ENCODE measurements at regions not wholly inside any gene's neighbourhood (a gene's known extent, or its start where the extent isn't known, plus 50 kb on each side); places are given as distances from the start of the nearest gene placed in this dataset.

DNA sequence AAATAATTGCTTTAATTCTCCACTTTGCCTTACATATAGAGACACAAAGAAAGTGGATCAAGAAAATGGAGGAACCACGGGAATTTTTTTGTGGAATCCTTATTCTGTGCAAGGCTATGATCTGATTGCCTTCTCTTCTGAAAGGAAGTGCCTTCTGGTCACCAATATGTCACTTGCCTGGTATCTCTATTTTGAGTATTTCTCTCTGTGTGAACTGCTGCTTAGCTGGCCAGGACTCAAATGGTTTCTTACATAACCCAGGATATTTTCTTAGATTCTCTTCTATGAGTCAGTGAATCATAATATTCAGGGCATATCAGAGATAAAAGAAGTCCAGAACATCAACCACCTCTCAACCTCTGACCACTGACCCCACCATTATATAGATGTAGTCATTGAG lies 156.1 kb downstream of the DIO2 start:
- intact Hi-C loops (cut with DNase I; ENCODE audit: low total_unique reads), result loop anchor here (5.0 kb wide), 1 partner anchor 792 kb away; no protein-coding TSS in a partner anchor
- no peak overlapping the region for H3K4me3 ChIP-seq

DNA sequence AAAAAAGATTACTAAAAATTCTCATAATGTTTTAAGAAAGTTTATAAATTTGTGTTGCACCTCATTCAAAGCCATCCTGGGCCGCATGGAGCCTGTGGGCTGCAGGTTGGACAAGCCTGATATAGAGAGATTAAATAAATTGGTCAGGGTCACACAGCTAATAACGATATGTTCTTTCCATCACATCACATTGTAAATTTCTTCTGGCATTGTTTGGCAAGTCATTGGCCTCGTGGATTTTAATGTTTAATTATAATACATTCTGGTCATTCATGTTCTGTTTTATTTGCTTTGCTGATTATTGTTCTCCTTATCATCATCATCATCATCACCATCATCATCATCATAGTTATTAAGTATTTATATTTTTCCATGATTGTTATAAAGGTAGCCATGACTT lies 157.3 kb downstream of the DIO2 start:
- WGBS, 5 donors, result 57 to 71% (median 65%) methylated on average over 3 of the region's 3 CpGs
- no peak overlapping the region for H3K4me3 ChIP-seq

More for the DNA sequence above, 156.1 kb downstream of the DIO2 start:
- Histone ChIP-seq H3K4me1 (peaks cover 0 to 6% (median 0%) of the 10 kb centered on the region in 4 donors), H3K9me3 (no peaks in the 10 kb centered on the region), H3K36me3 (no peaks in the 10 kb centered on the region), H3K27me3 (no peaks in the 10 kb centered on the region), H3K27ac (no peak overlapping the region)
- TF ChIP-seq POLR2A (IDR thresholded peaks at IDR 0.05) (no peak), POLR2AphosphoS5 (IDR thresholded peaks at IDR 0.05) (no peak), EP300 (IDR thresholded peaks at IDR 0.05) (no peak)
- TF ChIP-seq, protein P1, sequence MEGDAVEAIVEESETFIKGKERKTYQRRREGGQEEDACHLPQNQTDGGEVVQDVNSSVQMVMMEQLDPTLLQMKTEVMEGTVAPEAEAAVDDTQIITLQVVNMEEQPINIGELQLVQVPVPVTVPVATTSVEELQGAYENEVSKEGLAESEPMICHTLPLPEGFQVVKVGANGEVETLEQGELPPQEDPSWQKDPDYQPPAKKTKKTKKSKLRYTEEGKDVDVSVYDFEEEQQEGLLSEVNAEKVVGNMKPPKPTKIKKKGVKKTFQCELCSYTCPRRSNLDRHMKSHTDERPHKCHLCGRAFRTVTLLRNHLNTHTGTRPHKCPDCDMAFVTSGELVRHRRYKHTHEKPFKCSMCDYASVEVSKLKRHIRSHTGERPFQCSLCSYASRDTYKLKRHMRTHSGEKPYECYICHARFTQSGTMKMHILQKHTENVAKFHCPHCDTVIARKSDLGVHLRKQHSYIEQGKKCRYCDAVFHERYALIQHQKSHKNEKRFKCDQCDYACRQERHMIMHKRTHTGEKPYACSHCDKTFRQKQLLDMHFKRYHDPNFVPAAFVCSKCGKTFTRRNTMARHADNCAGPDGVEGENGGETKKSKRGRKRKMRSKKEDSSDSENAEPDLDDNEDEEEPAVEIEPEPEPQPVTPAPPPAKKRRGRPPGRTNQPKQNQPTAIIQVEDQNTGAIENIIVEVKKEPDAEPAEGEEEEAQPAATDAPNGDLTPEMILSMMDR (IDR thresholded peaks at IDR 0.05), result no peak
- no peak for DNase-seq
- WGBS, 5 donors, result 70 to 88% (median 78%) methylated on average over 1 of the region's 1 CpG

DNA sequence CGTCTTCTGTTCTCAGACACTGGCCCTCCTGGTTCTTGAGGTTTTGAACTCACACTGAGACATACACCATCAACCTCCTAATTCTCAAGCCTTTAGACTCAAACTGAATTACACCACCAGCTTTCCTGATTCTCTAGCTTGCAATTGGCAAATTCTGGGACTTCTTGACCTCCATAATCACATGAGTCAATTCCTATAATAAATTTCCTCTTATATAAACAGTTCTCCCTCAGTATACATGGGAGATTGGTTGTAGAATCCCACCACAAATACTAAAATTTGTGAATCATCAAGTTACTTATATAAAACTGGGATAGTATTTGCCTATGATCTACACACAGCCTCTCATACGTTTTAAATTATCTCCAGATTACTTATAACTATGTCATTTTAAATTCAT lies 162.2 kb downstream of the DIO2 start:
- no peaks in the 10 kb centered on the region for H3K4me1 ChIP-seq
- 79 to 85% (median 80%) methylated on average over 2 of the region's 2 CpGs for whole genome bisulfite sequencing, 5 donors
- H3K27me3 ChIP-seq, result no peaks in the 10 kb centered on the region
- no peaks in the 10 kb centered on the region for H3K9me3 ChIP-seq
- intact Hi-C loops (cut with DNase I; ENCODE audit: low total_unique reads), result no loop called here
- TF ChIP-seq, protein P1 (IDR thresholded peaks at IDR 0.05), result no peak
- no peak for TF ChIP-seq POLR2A (IDR thresholded peaks at IDR 0.05)
- no peak for TF ChIP-seq EP300 (IDR thresholded peaks at IDR 0.05)
- no peak for TF ChIP-seq POLR2AphosphoS5 (IDR thresholded peaks at IDR 0.05)
- no peak for DNase-seq
- no peaks in the 10 kb centered on the region for H3K36me3 ChIP-seq
- H3K4me3 ChIP-seq, result no peak overlapping the region
- no peak overlapping the region for H3K27ac ChIP-seq

More for the DNA sequence above, 157.3 kb downstream of the DIO2 start:
- Histone ChIP-seq H3K9me3 (no peaks in the 10 kb centered on the region), H3K36me3 (no peaks in the 10 kb centered on the region), H3K27me3 (no peaks in the 10 kb centered on the region), H3K4me1 (peaks cover 0 to 6% (median 0%) of the 10 kb centered on the region in 4 donors), H3K27ac (no peak overlapping the region)
- intact Hi-C loops (cut with DNase I; ENCODE audit: low total_unique reads), result no loop called here
- DNase-seq, result no peak
- TF ChIP-seq, protein P1 (IDR thresholded peaks at IDR 0.05), result no peak
- no peak for TF ChIP-seq POLR2AphosphoS5 (IDR thresholded peaks at IDR 0.05)
- TF ChIP-seq EP300 (IDR thresholded peaks at IDR 0.05), result no peak
- no peak for TF ChIP-seq POLR2A (IDR thresholded peaks at IDR 0.05)

DNA sequence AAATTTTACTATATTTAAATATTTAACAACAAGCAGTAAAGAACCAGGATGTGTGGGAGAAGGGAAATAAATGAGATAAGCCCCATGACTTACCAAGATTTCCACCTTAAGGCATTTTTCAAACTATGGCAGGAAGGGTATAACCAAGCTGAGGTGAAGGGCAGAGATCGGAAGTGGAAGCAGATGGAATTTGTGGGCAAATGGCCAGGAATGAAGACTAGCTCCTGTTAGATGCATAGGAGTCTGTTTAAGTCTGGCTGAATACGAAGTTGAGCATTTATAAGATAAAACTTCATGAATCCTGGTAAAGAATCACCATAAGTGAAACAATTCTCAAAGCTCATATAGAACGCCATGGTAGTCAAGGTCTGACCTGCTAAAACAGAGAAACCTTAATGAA lies 163.5 kb downstream of the DIO2 start:
- Histone ChIP-seq H3K4me1 (no peaks in the 10 kb centered on the region), H3K36me3 (no peaks in the 10 kb centered on the region), H3K9me3 (no peaks in the 10 kb centered on the region), H3K27ac (no peak overlapping the region), H3K27me3 (no peaks in the 10 kb centered on the region), H3K4me3 (no peak overlapping the region)
- intact Hi-C loops (cut with DNase I; ENCODE audit: low total_unique reads), result no loop called here
- TF ChIP-seq, protein P1 (IDR thresholded peaks at IDR 0.05), result no peak
- TF ChIP-seq EP300 (IDR thresholded peaks at IDR 0.05) (no peak), POLR2A (IDR thresholded peaks at IDR 0.05) (no peak), POLR2AphosphoS5 (IDR thresholded peaks at IDR 0.05) (no peak)
- peak in 1 of 2 donors; percentile 12 for DNase-seq
- 65 to 80% (median 74%) methylated on average over 3 of the region's 3 CpGs for WGBS, 5 donors

All from stomach (tissue), 8 donors.